H1 (cell line): ENCODE measurements at regions not wholly inside any gene's neighbourhood (a gene's known extent, or its start where the extent isn't known, plus 50 kb on each side); places are given as distances from the start of the nearest gene placed in this dataset.

Experiments used
- CTCF ChIA-PET: fragments of 300-600 bp; sonication (Branson Sonifier 250); formaldehyde crosslinking; loops from one replicate; lab custom pipeline; 2021; ENCODE audit not compliant: partially characterized antibody; lab: Charles Lee
- POLR2A ChIA-PET: fragments of 300-600 bp; sonication (Branson Sonifier 250); formaldehyde crosslinking; loops from one replicate; lab custom pipeline; 2021; ENCODE audit warnings: inconsistent platforms; ENCODE audit not compliant: partially characterized antibody; lab: Charles Lee
- DNase-seq, 2 experiments: peaks; one replicate each; pipeline versions ENCODE4 v3.0.0 to v3.0.0-alpha.2; 2010 to 2022; ENCODE audit warnings: low spot score in 2 of 2, low read depth in 1 of 2, mixed read lengths in 1 of 2
- FAIRE-seq: peaks from 2 replicates; lab custom pipeline; 2011; peaks lifted over from hg19 to GRCh38; lab: Jason Lieb, UNC
- H2AFZ ChIP-seq: 2 replicates; pipeline ENCODE4 v1.8.1; 2012; ENCODE audit warnings: low read length, inconsistent platforms
- H2AK5ac ChIP-seq: 2 replicates; pipeline ENCODE4 v1.6.1; 2013; ENCODE audit warnings: low read depth, low read length
- H2BK120ac ChIP-seq: replicated peaks from 2 replicates; pipeline ENCODE3; 2013; ENCODE audit warnings: low read depth, low read length, inconsistent platforms
- H2BK12ac ChIP-seq: 2 replicates; pipeline ENCODE4 v1.6.1; 2013; ENCODE audit warnings: low read depth, low read length
- H2BK15ac ChIP-seq: 2 replicates; pipeline ENCODE4 v1.6.1; 2013; ENCODE audit warnings: low read length
- H2BK20ac ChIP-seq: 2 replicates; pipeline ENCODE4 v1.6.1; 2013; ENCODE audit warnings: low read length
- H2BK5ac ChIP-seq: 2 replicates; pipeline ENCODE4 v1.6.1; 2013; ENCODE audit warnings: low read depth, low read length
- H3K14ac ChIP-seq: 2 replicates; pipeline ENCODE4 v1.6.1; 2013; ENCODE audit warnings: inconsistent platforms; ENCODE audit not compliant: insufficient read length
- H3K18ac ChIP-seq: 2 replicates; pipeline ENCODE4 v1.6.1; 2013; ENCODE audit warnings: low read length; ENCODE audit errors: extremely low read depth
- H3K23ac ChIP-seq: 2 replicates; pipeline ENCODE4 v1.6.1; 2013; ENCODE audit warnings: inconsistent platforms; ENCODE audit not compliant: insufficient read length
- H3K23me2 ChIP-seq: 2 replicates; pipeline ENCODE4 v1.6.1; 2013; ENCODE audit warnings: low read depth, low read length
- H3K27ac ChIP-seq: 2 replicates; pipeline ENCODE4 v1.6.1; 2011; ENCODE audit warnings: low read depth, low read length, inconsistent platforms
- H3K27me3 ChIP-seq, 4 experiments: replicated peaks in 1 of 4; 1 replicate in 1 of 4; 2 replicates in 3 of 4; pipeline versions ENCODE4 v1.6.1 to v1.8.1; 2011 to 2013; ENCODE audit warnings: low read length in 3 of 4, mild to moderate bottlenecking in 3 of 4, inconsistent platforms in 2 of 4, mixed read lengths in 2 of 4, moderate library complexity in 1 of 4; ENCODE audit not compliant: control insufficient read depth in 3 of 4, insufficient read depth in 3 of 4; ENCODE audit errors: extremely low read depth in 1 of 4
- H3K36me3 ChIP-seq, 4 experiments: 2 replicates each; pipeline versions ENCODE4 v1.6.1 to v1.8.1; 2011 to 2013; ENCODE audit warnings: mild to moderate bottlenecking in 4 of 4, low read length in 3 of 4, moderate library complexity in 2 of 4, control low read depth in 1 of 4, inconsistent platforms in 1 of 4; ENCODE audit not compliant: insufficient read depth in 4 of 4, control insufficient read depth in 2 of 4
- H3K4ac ChIP-seq: replicated peaks from 2 replicates; pipeline ENCODE3; 2013; ENCODE audit warnings: low read length, low read depth, mixed read lengths, inconsistent platforms; ENCODE audit not compliant: insufficient read length
- H3K4me1 ChIP-seq, 4 experiments: replicated peaks in 1 of 4; 1 replicate in 1 of 4; 2 replicates in 3 of 4; pipeline versions ENCODE4 v1.6.1 to v1.8.1; 2011 to 2013; ENCODE audit warnings: low read length in 3 of 4, inconsistent platforms in 2 of 4, mixed read lengths in 1 of 4; ENCODE audit not compliant: insufficient read depth in 4 of 4, control insufficient read depth in 3 of 4
- H3K4me2 ChIP-seq, 2 experiments: 2 replicates each; pipeline versions ENCODE4 v1.6.1 to v1.8.1; 2011 to 2013; ENCODE audit warnings: low read depth in 2 of 2, low read length in 2 of 2, control low read depth in 1 of 2, inconsistent platforms in 1 of 2, mild to moderate bottlenecking in 1 of 2; ENCODE audit not compliant: insufficient read depth in 1 of 2
- H3K4me3 ChIP-seq, 4 experiments: fragments of 200-600, 300-600 bp in 1 of 4; sonication (generic), shearing (Covaris generic), sonication (Bioruptor Twin) in 1 of 4; 2 replicates each; pipeline versions ENCODE4 v1.5.1 to v1.8.1; 2011 to 2016; ENCODE audit warnings: low read length in 4 of 4, low read depth in 3 of 4, control low read depth in 2 of 4, inconsistent platforms in 2 of 4, mild to moderate bottlenecking in 2 of 4, mixed read lengths in 1 of 4, moderate library complexity in 1 of 4; ENCODE audit not compliant: insufficient read depth in 2 of 4; ENCODE audit errors: extremely low read depth in 1 of 4
- H3K56ac ChIP-seq: replicated peaks from 2 replicates; pipeline ENCODE3; 2013; ENCODE audit warnings: low read depth, mild to moderate bottlenecking, mixed read lengths, low read length, inconsistent platforms; ENCODE audit not compliant: insufficient read length
- H3K79me1 ChIP-seq: 2 replicates; pipeline ENCODE4 v1.6.1; 2013; ENCODE audit warnings: low read depth, low read length, control low read depth
- H3K79me2 ChIP-seq, 2 experiments: 2 replicates each; pipeline versions ENCODE4 v1.6.1 to v1.8.1; 2012 to 2013; ENCODE audit warnings: low read length in 2 of 2, mild to moderate bottlenecking in 2 of 2, inconsistent platforms in 1 of 2; ENCODE audit not compliant: insufficient read depth in 2 of 2, control insufficient read depth in 1 of 2
- H3K9ac ChIP-seq, 4 experiments: replicated peaks in 1 of 4; 1 replicate in 1 of 4; 2 replicates in 3 of 4; pipeline versions ENCODE4 v1.6.1 to v1.8.1; 2011 to 2013; ENCODE audit warnings: low read depth in 3 of 4, low read length in 3 of 4, control low read depth in 2 of 4, mild to moderate bottlenecking in 2 of 4, moderate library complexity in 2 of 4, inconsistent platforms in 1 of 4; ENCODE audit errors: extremely low read depth in 1 of 4
- H3K9me3 ChIP-seq, 2 experiments: 2 replicates each; pipeline versions ENCODE4 v1.6.1 to v1.8.1; 2012 to 2013; ENCODE audit warnings: mild to moderate bottlenecking in 2 of 2, moderate library complexity in 2 of 2, control low read depth in 1 of 2, inconsistent platforms in 1 of 2, low read depth in 1 of 2, low read length in 1 of 2, mixed read lengths in 1 of 2; ENCODE audit not compliant: insufficient read depth in 2 of 2
- H4K20me1 ChIP-seq, 2 experiments: replicated peaks in 1 of 2; 2 replicates each; pipeline versions ENCODE3 to v1.8.1; 2011 to 2013; ENCODE audit warnings: inconsistent platforms in 2 of 2, low read length in 2 of 2, mild to moderate bottlenecking in 1 of 2; ENCODE audit not compliant: insufficient read depth in 2 of 2, control insufficient read depth in 1 of 2
- H4K5ac ChIP-seq: 2 replicates; pipeline ENCODE4 v1.6.1; 2013; ENCODE audit warnings: low read length, low read depth, mixed read lengths, inconsistent platforms; ENCODE audit not compliant: insufficient read length
- H4K8ac ChIP-seq: 2 replicates; pipeline ENCODE4 v1.8.0; 2013; ENCODE audit warnings: mild to moderate bottlenecking, moderate library complexity, low read length, inconsistent platforms; ENCODE audit not compliant: insufficient read depth; ENCODE audit errors: extremely low read depth
- H4K91ac ChIP-seq: replicated peaks from 2 replicates; pipeline ENCODE3; 2013; ENCODE audit warnings: low read length, mixed read lengths, inconsistent platforms; ENCODE audit not compliant: insufficient read length
- ATF3 ChIP-seq: IDR thresholded peaks from 2 replicates; pipeline ENCODE4 v1.6.1; 2011; ENCODE audit warnings: low read depth, mild to moderate bottlenecking, low read length; ENCODE audit not compliant: insufficient read depth
- CBX5 ChIP-seq: fragments of 300-800, 300-1000 bp; sonication (generic); IDR thresholded peaks from 2 replicates; pipeline ENCODE4 v1.7.1; 2016; ENCODE audit warnings: antibody characterized with exemption, low read length, low read depth
- CTCF ChIP-seq, 3 experiments: IDR thresholded peaks; 1 replicate in 2 of 3; 2 replicates in 1 of 3; pipeline versions ENCODE4 v1.5.1 to v1.6.1; 2011; ENCODE audit warnings: low read length in 3 of 3, mild to moderate bottlenecking in 3 of 3, inconsistent platforms in 2 of 3, low read depth in 1 of 3, moderate library complexity in 1 of 3; ENCODE audit not compliant: insufficient read depth in 1 of 3; ENCODE audit errors: control extremely low read depth in 1 of 3
- GABPA ChIP-seq: IDR thresholded peaks from 2 replicates; pipeline ENCODE4 v1.6.1; 2011; ENCODE audit warnings: mild to moderate bottlenecking, low read length, moderate library complexity, borderline replicate concordance; ENCODE audit not compliant: insufficient read depth
- NANOG ChIP-seq: IDR thresholded peaks from 2 replicates; pipeline ENCODE4 v1.6.1; 2011; ENCODE audit warnings: low read length, low read depth, mild to moderate bottlenecking, inconsistent platforms; ENCODE audit not compliant: insufficient read depth, poor library complexity, severe bottlenecking
- POLR2AphosphoS5 ChIP-seq: IDR thresholded peaks from 2 replicates; pipeline ENCODE4 v1.6.1; 2011; ENCODE audit warnings: low read depth, low read length
- SIN3A ChIP-seq, 2 experiments: IDR thresholded peaks in 1 of 2; conservative IDR thresholded peaks in 1 of 2; 2 replicates each; pipeline ENCODE4 v1.6.1; 2011 to 2012; ENCODE audit warnings: low read length in 2 of 2, improper control_type of control experiment in 1 of 2, low read depth in 1 of 2, mild to moderate bottlenecking in 1 of 2
- SUZ12 ChIP-seq: fragments of 200-600 bp; sonication (generic); IDR thresholded peaks from 2 replicates; pipeline ENCODE4 v1.6.1; 2012; ENCODE audit warnings: mild to moderate bottlenecking, inconsistent platforms, low read length, moderate library complexity, mixed read lengths
- TBP ChIP-seq: IDR thresholded peaks from 2 replicates; pipeline ENCODE4 v1.6.1; 2011; ENCODE audit warnings: low read depth, low read length, improper control_type of control experiment
- USF2 ChIP-seq: IDR thresholded peaks from 2 replicates; pipeline ENCODE4 v1.6.1; 2011; ENCODE audit warnings: low read length, improper control_type of control experiment
- WGBS, 2 experiments: shearing (Covaris generic) in 1 of 2; methylation state at CpG; one replicate each; pipeline versions ENCODE4 v1.1.6 to v1.1.7; 2013 to 2015; ENCODE audit warnings: low lambda C conversion rate in 2 of 2, mixed read lengths in 2 of 2, inconsistent platforms in 1 of 2, low coverage in 1 of 2, missing lambda C conversion rate in 1 of 2; ENCODE audit not compliant: insufficient replicate concordance in 2 of 2, insufficient coverage in 1 of 2, insufficient read length in 1 of 2; ENCODE audit errors: extremely low coverage in 1 of 2, missing lambda C conversion rate in 1 of 2; 5-methylcytosine and 5-hydroxymethylcytosine counted together

- no peaks in the 10 kb centered on the region for H3K79me1 ChIP-seq
- no peak overlapping the region for H3K9ac ChIP-seq
- no peak overlapping the region for H3K18ac ChIP-seq
- WGBS, 2 experiments: 95% methylated on average over 3 of the region's 3 CpGs; no CpG with 5 or more reads in 1 of the 2 experiments
- H4K8ac ChIP-seq: no peak overlapping the region
- H2BK120ac ChIP-seq: no peak overlapping the region
- H2AK5ac ChIP-seq: no peak overlapping the region
- no peaks in the 10 kb centered on the region for H3K4me1 ChIP-seq
- no peak for DNase-seq
- no peak for FAIRE-seq
- no peaks in the 10 kb centered on the region for H3K79me2 ChIP-seq
- H3K56ac ChIP-seq: no peak overlapping the region
- ChIA-PET POLR2A (no interaction called here), CTCF (interaction anchor here (0.7 kb wide), 1 partner anchor 10 kb away, joined by 3 read pairs; no protein-coding TSS in a partner anchor)
- no peaks in the 10 kb centered on the region for H3K23me2 ChIP-seq
- H3K36me3 ChIP-seq: no peaks in the 10 kb centered on the region
- H4K5ac ChIP-seq: no peak overlapping the region
- no peak overlapping the region for H3K4ac ChIP-seq
- H2BK5ac ChIP-seq: no peak overlapping the region
- H2AFZ ChIP-seq: no peak overlapping the region
- no peak overlapping the region for H2BK12ac ChIP-seq
- no peak overlapping the region for H3K14ac ChIP-seq
- H4K20me1 ChIP-seq: no peaks in the 10 kb centered on the region
- H3K27me3 ChIP-seq: no peaks in the 10 kb centered on the region
- no peak overlapping the region for H3K4me3 ChIP-seq
- no peak overlapping the region for H3K4me2 ChIP-seq
- H2BK20ac ChIP-seq: no peak overlapping the region
- H3K9me3 ChIP-seq: no peaks in the 10 kb centered on the region
- H2BK15ac ChIP-seq: no peak overlapping the region
- H4K91ac ChIP-seq: no peak overlapping the region
- H3K27ac ChIP-seq: no peak overlapping the region
- no peak overlapping the region for H3K23ac ChIP-seq
- TF ChIP-seq SUZ12 (no peak), CBX5 (no peak), ATF3 (no peak), NANOG (no peak), SIN3A (conservative IDR thresholded peaks at IDR 0.05 in 1 of 2, IDR thresholded peaks at IDR 0.05 in 1 of 2; ENCODE audit: low read depth in 1 of 2, low read length in 2 of 2) (no peak), POLR2AphosphoS5 (no peak), GABPA (no peak), USF2 (no peak), CTCF (IDR thresholded peaks at IDR 0.05; ENCODE audit: control extremely low read depth in 1 of 3, insufficient read depth in 1 of 3, low read depth in 1 of 3, low read length in 3 of 3) (no peak), TBP (no peak)
Observed at GRCh38 chr10:6748029-6748428, 168.0 kb upstream of the PRKCQ start.
